SK-N-MC (cell line): ENCODE measurements at regions not wholly inside any gene's neighbourhood (a gene's known extent, or its start where the extent isn't known, plus 50 kb on each side); places are given as distances from the start of the nearest gene placed in this dataset.

Experiments
- DNase-seq: peaks from one replicate; pipeline ENCODE4 v3.0.0-alpha.2; 2011; ENCODE audit warnings: low read depth, low spot score
- H3K27ac ChIP-seq: fragments of 200-600 bp; sonication (generic); 2 replicates; pipeline ENCODE4 v1.5.1; 2016; ENCODE audit warnings: mixed run types
- H3K36me3 ChIP-seq: fragments of 200-600 bp; sonication (generic); 2 replicates; pipeline ENCODE4 v1.6.1; 2017; ENCODE audit warnings: antibody characterized with exemption, low read length, mixed read lengths; ENCODE audit not compliant: insufficient read depth
- H3K4me3 ChIP-seq: fragments of 200-600 bp; sonication (generic); 2 replicates; pipeline ENCODE4 v1.5.1; 2016
- H3K9ac ChIP-seq: fragments of 200-600 bp; sonication (generic); 2 replicates; pipeline ENCODE4 v1.8.0; 2017; ENCODE audit warnings: mixed run types, mixed read lengths; ENCODE audit not compliant: insufficient read length
- H3K9me3 ChIP-seq: fragments of 200-600 bp; sonication (generic); 2 replicates; pipeline ENCODE4 v1.6.1; 2017; ENCODE audit warnings: low read depth, mild to moderate bottlenecking, antibody characterized with exemption, low read length, moderate library complexity, mixed read lengths
- EZH2 ChIP-seq: fragments of 200-600 bp; sonication (generic); IDR thresholded peaks from one replicate; pipeline ENCODE4 v1.6.1; 2017; ENCODE audit warnings: antibody characterized with exemption
- FOXP2 ChIP-seq: optimal IDR thresholded peaks from 2 replicates; pipeline ENCODE3; 2011; ENCODE audit warnings: mild to moderate bottlenecking, moderate library complexity; ENCODE audit not compliant: insufficient read depth; ENCODE audit errors: extremely low read length, control extremely low read depth
- POLR2AphosphoS5 ChIP-seq: IDR thresholded peaks from 2 replicates; pipeline ENCODE4 v1.6.1; 2012; ENCODE audit warnings: mild to moderate bottlenecking, low read depth, low read length, borderline replicate concordance

DNA sequence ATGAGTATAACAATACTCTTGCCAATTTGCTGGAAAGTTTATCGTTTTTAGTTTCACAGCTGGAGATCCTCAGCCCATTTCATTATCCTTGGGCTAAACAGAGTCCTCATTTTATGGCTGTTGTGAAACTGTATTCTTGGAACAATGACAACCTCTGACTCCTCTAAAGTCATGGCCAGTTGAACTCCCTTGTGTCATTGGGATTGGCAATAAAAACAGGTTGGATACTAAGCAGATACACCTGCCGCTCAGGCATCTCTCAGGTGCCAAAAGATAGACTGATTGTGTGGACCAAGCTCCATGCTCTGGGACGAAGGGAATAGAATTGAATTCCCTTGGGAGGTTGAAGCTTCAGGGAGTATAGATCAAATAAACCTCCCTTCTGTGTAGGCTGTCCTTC is 182.2 kb downstream of the WDR11 start:
- DNase-seq = no peak
- Histone ChIP-seq H3K9ac (no peak overlapping the region), H3K36me3 (no peaks in the 10 kb centered on the region), H3K4me3 (no peak overlapping the region), H3K27ac (no peak overlapping the region), H3K9me3 (no peaks in the 10 kb centered on the region)
- TF ChIP-seq EZH2 (no peak), POLR2AphosphoS5 (no peak), FOXP2 (no peak)

DNA sequence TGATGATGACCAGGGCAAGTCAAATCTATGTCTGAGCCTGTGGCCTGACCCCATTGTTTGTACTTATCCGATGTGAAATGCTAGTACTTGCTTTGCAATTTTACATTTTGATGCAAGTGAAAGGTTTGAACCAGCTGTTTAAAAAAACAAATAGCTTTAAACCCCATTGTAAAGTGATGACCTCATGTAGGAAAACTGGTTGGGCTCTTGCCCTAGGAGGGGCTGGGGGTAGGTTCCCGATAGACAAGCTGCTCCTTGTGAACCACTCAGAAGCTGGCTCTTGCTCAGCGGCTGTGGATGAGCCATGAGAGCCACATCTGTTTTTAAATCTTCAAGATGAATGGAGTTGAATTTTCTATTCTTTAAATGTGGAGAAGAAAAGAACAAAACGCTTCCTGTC is 185.3 kb downstream of the WDR11 start:
- H3K27ac ChIP-seq = no peak overlapping the region
- TF ChIP-seq POLR2AphosphoS5 (no peak), FOXP2 (no peak), EZH2 (no peak)
- H3K9ac ChIP-seq = no peak overlapping the region
- no peaks in the 10 kb centered on the region for H3K9me3 ChIP-seq
- H3K36me3 ChIP-seq = no peaks in the 10 kb centered on the region
- DNase-seq = no peak
- H3K4me3 ChIP-seq = no peak overlapping the region

DNA sequence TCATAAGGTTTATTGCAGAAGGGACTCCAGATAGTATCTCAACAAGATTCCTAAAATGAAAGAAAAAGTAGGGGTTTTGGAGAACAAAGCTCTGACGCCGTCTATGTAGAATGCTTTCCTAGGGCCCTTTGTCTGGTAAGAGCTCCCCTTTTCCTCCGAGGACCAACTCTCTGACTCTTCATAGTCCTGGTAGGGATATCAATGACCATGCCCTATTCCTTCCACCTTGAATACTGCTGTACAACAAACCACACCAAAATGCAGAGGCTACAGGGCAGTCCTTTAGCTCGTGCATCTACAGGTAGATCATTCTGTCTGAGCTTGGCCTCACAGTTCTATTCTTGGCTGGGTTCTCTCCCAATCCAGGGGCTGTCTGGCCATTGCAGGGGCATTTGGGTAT is 190.3 kb downstream of the WDR11 start:
- no peak for DNase-seq
- H3K9me3 ChIP-seq = no peaks in the 10 kb centered on the region
- H3K27ac ChIP-seq = no peak overlapping the region
- H3K4me3 ChIP-seq = no peak overlapping the region
- TF ChIP-seq EZH2 (no peak), POLR2AphosphoS5 (no peak), FOXP2 (no peak)
- H3K36me3 ChIP-seq = no peaks in the 10 kb centered on the region
- H3K9ac ChIP-seq = no peak overlapping the region

DNA sequence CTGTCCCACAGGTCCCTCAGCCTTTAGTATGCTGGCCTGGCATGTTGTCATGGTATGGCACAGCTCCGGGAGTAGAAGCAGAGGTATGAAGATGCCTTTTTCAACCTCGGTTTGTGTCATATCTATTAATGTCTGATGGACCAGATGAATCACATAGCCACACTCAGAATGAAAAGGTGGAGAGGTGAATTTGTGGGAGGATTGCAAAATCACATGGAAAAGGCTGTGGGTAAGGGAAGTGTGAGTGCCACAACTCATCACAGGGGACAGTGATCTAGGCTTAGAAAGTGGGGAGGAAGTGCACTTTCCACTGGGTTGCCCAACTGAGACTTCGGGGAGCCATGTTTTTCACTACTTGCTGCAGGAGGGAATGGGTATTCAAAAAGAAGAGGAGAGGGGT is 190.7 kb downstream of the WDR11 start:
- H3K9me3 ChIP-seq = no peaks in the 10 kb centered on the region
- TF ChIP-seq EZH2 = no peak
- TF ChIP-seq FOXP2 = no peak
- no peak for DNase-seq
- no peaks in the 10 kb centered on the region for H3K36me3 ChIP-seq
- H3K9ac ChIP-seq = no peak overlapping the region
- H3K27ac ChIP-seq = no peak overlapping the region
- no peak overlapping the region for H3K4me3 ChIP-seq

DNA sequence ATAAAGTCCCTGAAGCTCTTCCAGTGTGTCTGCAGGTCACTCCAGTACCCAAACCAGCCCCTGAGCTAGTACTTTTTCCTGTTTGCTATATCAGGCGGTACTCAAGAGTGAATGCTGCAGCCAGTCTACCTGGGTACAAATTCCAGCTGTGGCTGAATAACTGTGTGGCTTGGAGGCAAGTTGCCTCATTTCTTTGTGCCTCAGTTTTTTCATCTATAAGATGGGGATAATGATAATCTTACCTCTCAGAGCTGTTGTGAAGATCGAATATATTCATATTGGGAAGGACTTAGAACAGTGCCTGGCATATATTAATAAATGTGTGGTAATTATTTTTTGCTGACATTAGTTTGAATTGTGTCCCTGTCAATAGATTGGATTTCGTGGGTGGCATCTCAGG is 191.2 kb downstream of the WDR11 start:
- Histone ChIP-seq H3K9ac (no peak overlapping the region), H3K36me3 (no peaks in the 10 kb centered on the region)
- DNase-seq = no peak

DNA sequence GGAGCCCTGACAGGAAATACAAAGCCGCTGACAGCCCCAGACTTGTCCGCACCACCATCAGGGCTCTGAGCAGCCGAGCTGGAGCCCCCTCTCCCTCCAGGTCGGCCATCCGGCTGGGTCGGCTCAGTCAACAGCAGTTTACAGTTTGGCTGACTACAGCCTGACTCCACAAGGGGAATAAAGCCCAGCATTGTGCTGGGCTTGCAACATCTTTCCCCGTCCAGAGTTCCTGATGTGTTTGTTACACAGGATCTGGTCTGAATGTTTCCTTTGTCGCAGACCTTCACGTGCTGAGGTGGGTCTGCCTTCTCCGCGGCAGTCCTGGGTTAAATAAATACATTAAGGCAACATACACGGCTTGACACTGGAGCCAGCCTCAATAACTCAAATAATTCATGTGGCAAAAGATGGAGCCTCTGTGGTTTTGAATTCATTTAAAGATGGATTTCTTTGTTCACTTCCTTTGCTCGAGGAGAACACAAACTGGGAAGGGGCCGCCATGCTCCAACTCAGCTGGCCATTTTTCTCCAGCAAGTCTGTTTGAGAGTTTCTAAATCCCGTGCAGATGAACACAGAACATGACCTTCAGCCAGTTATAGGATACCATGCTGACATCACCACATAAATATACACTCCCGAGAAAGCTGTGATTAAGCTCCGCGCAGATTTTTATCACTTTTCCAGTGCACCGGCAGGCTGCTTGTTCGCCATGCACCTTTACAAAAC is 192.1 kb downstream of the WDR11 start:
- no peaks in the 10 kb centered on the region for H3K36me3 ChIP-seq
- no peak overlapping the region for H3K4me3 ChIP-seq
- DNase-seq = no peak
- TF ChIP-seq POLR2AphosphoS5 (no peak), FOXP2 (no peak), EZH2 (no peak)
- no peak overlapping the region for H3K27ac ChIP-seq
- H3K9ac ChIP-seq = no peak overlapping the region
- no peaks in the 10 kb centered on the region for H3K9me3 ChIP-seq

More for the DNA sequence above, 191.2 kb downstream of the WDR11 start:
- H3K4me3 ChIP-seq = no peak overlapping the region
- no peaks in the 10 kb centered on the region for H3K9me3 ChIP-seq
- TF ChIP-seq FOXP2 (no peak), EZH2 (no peak), POLR2AphosphoS5 (no peak)
- no peak overlapping the region for H3K27ac ChIP-seq

DNA sequence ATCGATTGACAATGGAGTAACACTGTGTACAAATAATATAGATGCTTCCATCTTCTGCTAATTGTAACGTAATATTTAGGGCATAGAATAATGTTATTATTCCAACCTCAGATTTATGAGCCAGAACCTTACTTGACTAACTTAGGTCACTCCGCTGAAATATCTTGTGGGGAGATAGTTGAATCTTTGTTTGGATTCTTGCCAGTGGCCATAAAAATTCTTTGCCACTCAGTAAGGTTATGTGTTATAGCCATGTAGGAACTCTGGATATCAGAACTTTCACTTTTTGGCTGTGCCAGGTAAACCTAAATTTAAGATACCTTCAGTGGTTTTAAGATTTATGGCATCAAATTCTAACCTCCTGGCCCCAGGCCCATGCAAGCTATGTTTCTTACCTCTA is 197.6 kb downstream of the WDR11 start:
- no peak overlapping the region for H3K4me3 ChIP-seq
- no peaks in the 10 kb centered on the region for H3K36me3 ChIP-seq
- H3K9me3 ChIP-seq = no peaks in the 10 kb centered on the region
- no peak overlapping the region for H3K27ac ChIP-seq
- no peak for DNase-seq
- no peak for TF ChIP-seq FOXP2
- TF ChIP-seq EZH2 = no peak
- no peak for TF ChIP-seq POLR2AphosphoS5
- no peak overlapping the region for H3K9ac ChIP-seq

DNA sequence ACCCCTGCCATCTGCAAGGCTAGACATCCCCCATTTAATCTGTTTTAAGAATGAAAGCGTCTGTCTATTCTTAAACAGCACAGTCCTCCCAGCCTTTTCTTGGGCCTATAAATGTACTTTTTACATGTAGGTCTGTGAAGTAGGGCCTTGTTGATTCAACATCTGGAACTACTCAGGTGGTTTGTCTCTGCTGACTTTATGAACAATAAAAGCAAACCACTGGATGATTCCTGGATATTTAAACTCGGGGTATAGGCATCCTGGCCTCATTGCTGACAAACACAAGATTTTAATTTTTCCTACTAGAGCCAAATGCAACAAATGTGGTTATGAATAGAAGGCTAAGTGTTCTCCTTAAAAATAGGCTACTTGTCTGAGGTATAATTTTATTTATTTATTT is 198.3 kb downstream of the WDR11 start:
- TF ChIP-seq POLR2AphosphoS5 = no peak
- TF ChIP-seq EZH2 = no peak
- no peak for TF ChIP-seq FOXP2
- Histone ChIP-seq H3K4me3 (no peak overlapping the region), H3K9ac (no peak overlapping the region), H3K36me3 (no peaks in the 10 kb centered on the region), H3K27ac (no peak overlapping the region), H3K9me3 (no peaks in the 10 kb centered on the region)
- no peak for DNase-seq

DNA sequence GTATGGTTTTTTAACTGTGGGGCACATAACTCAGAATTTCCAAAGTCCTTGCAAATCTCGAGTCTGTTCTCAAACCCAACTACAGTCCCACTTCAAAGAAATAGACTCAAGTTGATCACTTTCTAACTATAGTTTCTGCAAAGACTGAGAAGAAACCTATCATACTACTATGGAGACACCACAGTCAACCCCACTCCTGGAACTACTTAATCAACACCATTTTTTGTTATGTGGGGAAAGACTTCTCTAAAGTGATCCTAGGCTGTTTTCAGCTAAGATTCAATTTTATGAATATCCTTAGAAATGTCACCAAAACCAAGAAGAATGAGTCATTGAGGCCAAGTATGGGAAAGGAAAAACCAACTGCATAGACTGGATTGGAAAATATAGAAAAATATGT is 198.8 kb downstream of the WDR11 start:
- no peak for DNase-seq
- Histone ChIP-seq H3K27ac (no peak overlapping the region), H3K9ac (no peak overlapping the region), H3K4me3 (no peak overlapping the region), H3K36me3 (no peaks in the 10 kb centered on the region), H3K9me3 (no peaks in the 10 kb centered on the region)
- no peak for TF ChIP-seq POLR2AphosphoS5
- TF ChIP-seq FOXP2 = no peak
- TF ChIP-seq EZH2 = no peak

DNA sequence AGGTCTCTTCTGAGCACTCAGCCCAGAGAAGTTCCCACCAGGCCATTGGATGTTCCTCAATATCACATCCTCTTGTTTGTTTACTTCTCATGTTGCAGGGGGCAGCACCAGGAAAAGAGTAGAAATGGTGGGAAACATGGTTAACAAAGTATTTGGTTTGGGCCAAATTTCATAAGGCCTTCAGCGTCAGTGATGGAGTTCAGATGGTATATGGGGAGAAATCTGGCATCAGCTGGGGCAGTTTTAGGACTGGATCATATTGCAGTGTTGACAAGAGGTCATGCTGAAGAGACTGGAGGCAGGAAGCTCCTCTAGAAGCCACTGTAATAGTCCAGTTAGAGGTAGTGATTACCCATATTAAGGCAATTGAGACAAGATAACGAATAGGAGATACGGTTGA is 200.0 kb downstream of the WDR11 start:
- no peaks in the 10 kb centered on the region for H3K36me3 ChIP-seq
- H3K27ac ChIP-seq = no peak overlapping the region
- no peaks in the 10 kb centered on the region for H3K9me3 ChIP-seq
- no peak overlapping the region for H3K4me3 ChIP-seq
- TF ChIP-seq POLR2AphosphoS5 = no peak
- no peak overlapping the region for H3K9ac ChIP-seq
- DNase-seq = no peak
